ENCODE measurements at regions not wholly inside any gene's neighbourhood (a gene's known extent, or its start where the extent isn't known, plus 50 kb on each side); places are given as distances from the start of the nearest gene placed in this dataset.

DNA sequence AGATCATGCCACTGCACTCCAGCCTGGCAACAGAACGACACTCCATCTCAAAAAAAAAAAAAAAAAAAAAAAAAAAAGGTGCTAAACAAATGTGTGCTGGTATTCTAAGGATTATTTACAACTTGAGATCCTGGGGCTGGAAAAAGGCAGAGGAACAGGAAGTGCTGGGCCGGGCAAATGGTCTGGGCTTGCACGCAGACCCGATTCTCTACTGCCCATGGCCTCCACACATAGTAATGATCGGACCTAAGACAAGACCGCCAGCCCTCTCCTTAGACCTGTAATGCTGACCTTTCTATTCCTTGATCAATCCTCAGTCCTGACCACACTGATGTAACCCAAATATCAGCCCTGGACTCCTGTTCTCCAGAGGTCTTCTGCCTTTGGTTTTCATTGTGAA is 67.8 kb downstream of the EFNB1 start:
- H3K9me3 ChIP-seq (ENCODE audit: control insufficient read depth, insufficient read depth, low read length), result no peaks in the 10 kb centered on the region
- TF ChIP-seq CTCF (IDR thresholded peaks at IDR 0.05; ENCODE audit: low read depth, low read length, poor library complexity, severe bottlenecking) (no peak), EZH2phosphoT487 (IDR thresholded peaks at IDR 0.05; ENCODE audit: borderline replicate concordance, low read length) (no peak)
- no peaks in the 10 kb centered on the region for H3K36me3 ChIP-seq (ENCODE audit: control insufficient read depth, low read length)

DNA sequence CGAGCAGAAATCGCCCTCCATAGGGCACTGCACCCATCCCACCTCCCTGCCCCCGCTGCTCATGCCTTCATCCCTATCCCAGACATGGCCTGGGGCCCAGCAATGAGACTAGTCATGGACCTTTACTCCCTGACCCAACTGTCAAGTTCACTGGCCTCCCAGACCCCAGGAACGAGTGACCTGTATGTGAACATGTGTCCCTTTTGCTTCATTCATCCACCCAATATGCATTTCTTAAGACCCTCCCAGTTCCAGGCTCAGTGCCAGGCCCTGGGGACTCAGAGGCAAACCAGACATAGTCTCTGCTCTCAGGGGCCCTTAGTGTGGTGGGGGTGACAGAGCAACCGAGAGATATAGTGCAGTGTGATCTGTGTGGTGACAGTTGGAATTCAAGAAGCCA is 67.0 kb downstream of the EFNB1 start:
- Histone ChIP-seq H3K27ac (ENCODE audit: low read depth, low read length) (no peak overlapping the region), H3F3A (ENCODE audit: control insufficient read depth, insufficient read depth) (no peaks in the 10 kb centered on the region), H3K4me3 (ENCODE audit: low read length) (no peak overlapping the region), H3K79me2 (ENCODE audit: control insufficient read depth, low read length) (no peaks in the 10 kb centered on the region), H3K4me2 (ENCODE audit: low read length) (no peak overlapping the region), H3K4me1 (ENCODE audit: control insufficient read depth, low read length) (no peaks in the 10 kb centered on the region), H3K27me3 (ENCODE audit: control insufficient read depth, low read length) (no peaks in the 10 kb centered on the region), H3K9me2 (replicated peaks; ENCODE audit: control insufficient read depth, low read length) (no peaks in the 10 kb centered on the region), H4K20me1 (ENCODE audit: control insufficient read depth, insufficient read depth, low read depth, low read length) (no peaks in the 10 kb centered on the region), H3K36me3 (ENCODE audit: control insufficient read depth, low read length) (no peaks in the 10 kb centered on the region), H3K9me3 (ENCODE audit: control insufficient read depth, insufficient read depth, low read length) (no peaks in the 10 kb centered on the region)
- TF ChIP-seq CTCF (IDR thresholded peaks at IDR 0.05; ENCODE audit: low read depth, low read length, poor library complexity, severe bottlenecking), result no peak
- TF ChIP-seq EZH2phosphoT487 (IDR thresholded peaks at IDR 0.05; ENCODE audit: borderline replicate concordance, low read length), result no peak

More for the DNA sequence above, 67.8 kb downstream of the EFNB1 start:
- Histone ChIP-seq H4K20me1 (ENCODE audit: control insufficient read depth, insufficient read depth, low read depth, low read length) (no peaks in the 10 kb centered on the region), H3K27me3 (ENCODE audit: control insufficient read depth, low read length) (no peaks in the 10 kb centered on the region), H3K4me2 (ENCODE audit: low read length) (no peak overlapping the region), H3F3A (ENCODE audit: control insufficient read depth, insufficient read depth) (no peaks in the 10 kb centered on the region), H3K4me1 (ENCODE audit: control insufficient read depth, low read length) (no peaks in the 10 kb centered on the region), H3K27ac (ENCODE audit: low read depth, low read length) (no peak overlapping the region), H3K4me3 (ENCODE audit: low read length) (no peak overlapping the region), H3K9me2 (replicated peaks; ENCODE audit: control insufficient read depth, low read length) (no peaks in the 10 kb centered on the region), H3K79me2 (ENCODE audit: control insufficient read depth, low read length) (no peaks in the 10 kb centered on the region)

DNA sequence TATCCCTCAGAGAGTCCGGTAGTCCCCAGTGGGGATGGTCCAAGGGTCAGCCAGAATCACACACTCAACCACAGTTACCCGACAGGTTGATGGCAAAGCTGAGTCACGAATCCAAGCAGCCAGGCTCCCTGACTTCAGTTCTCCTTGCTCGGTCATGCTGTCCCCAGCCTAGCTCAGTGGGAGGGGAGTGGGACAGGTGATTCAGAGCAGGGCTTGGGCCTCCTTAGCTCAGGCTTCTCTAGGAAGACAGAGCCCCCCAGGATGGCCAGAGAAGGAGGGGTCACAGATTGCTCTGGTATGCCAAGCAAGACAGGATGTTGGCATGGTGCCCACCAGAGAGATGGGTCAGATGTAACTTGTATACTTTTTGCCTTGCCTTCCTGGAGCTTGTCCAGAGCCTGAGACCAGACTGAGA is 66.5 kb downstream of the EFNB1 start:
- Histone ChIP-seq H3K36me3 (ENCODE audit: control insufficient read depth, low read length) (no peaks in the 10 kb centered on the region), H3K79me2 (ENCODE audit: control insufficient read depth, low read length) (no peaks in the 10 kb centered on the region), H3K4me2 (ENCODE audit: low read length) (no peak overlapping the region), H3K4me1 (ENCODE audit: control insufficient read depth, low read length) (no peaks in the 10 kb centered on the region), H3K4me3 (ENCODE audit: low read length) (no peak overlapping the region), H4K20me1 (ENCODE audit: control insufficient read depth, insufficient read depth, low read depth, low read length) (no peaks in the 10 kb centered on the region), H3K27me3 (ENCODE audit: control insufficient read depth, low read length) (no peaks in the 10 kb centered on the region), H3K9me2 (replicated peaks; ENCODE audit: control insufficient read depth, low read length) (no peaks in the 10 kb centered on the region), H3F3A (ENCODE audit: control insufficient read depth, insufficient read depth) (no peaks in the 10 kb centered on the region), H3K9me3 (ENCODE audit: control insufficient read depth, insufficient read depth, low read length) (no peaks in the 10 kb centered on the region), H3K27ac (ENCODE audit: low read depth, low read length) (no peak overlapping the region)
- TF ChIP-seq EZH2phosphoT487 (IDR thresholded peaks at IDR 0.05; ENCODE audit: borderline replicate concordance, low read length), result no peak
- no peak for TF ChIP-seq CTCF (IDR thresholded peaks at IDR 0.05; ENCODE audit: low read depth, low read length, poor library complexity, severe bottlenecking)

All from DOHH2 (cell line).